Cardiac fibroblast (primary cell): ENCODE measurements at regions not wholly inside any gene's neighbourhood (a gene's known extent, or its start where the extent isn't known, plus 50 kb on each side); places are given as distances from the start of the nearest gene placed in this dataset.
"Not testable (repeated sequence)": the region's sequence is repeated elsewhere in the genome, so short reads cannot be mapped to it uniquely, and the experiment has no call there.

Source experiments
- DNase-seq, 2 donors: peaks; one replicate each; pipeline versions ENCODE4 v3.0.0 to v3.0.0-alpha.2; 2010; ENCODE audit warnings: low read depth in 2 of 2
- H3K4me3 ChIP-seq, 2 donors: replicated peaks in 1 of 2; 1 replicate in 1 of 2; 2 replicates in 1 of 2; pipeline ENCODE4 v1.5.1; 2011; ENCODE audit warnings: low read depth in 2 of 2, low read length in 2 of 2, mild to moderate bottlenecking in 2 of 2, moderate library complexity in 1 of 2
- TF ChIP-seq, protein P1 (sequence below): IDR thresholded peaks from one replicate; pipeline ENCODE4 v1.5.1; 2011; ENCODE audit warnings: low read depth, mild to moderate bottlenecking, low read length, inconsistent platforms

GRCh38 chr5:82544004-82544403 is 265.9 kb upstream of the RPS23 start:
- TF ChIP-seq, protein P1, sequence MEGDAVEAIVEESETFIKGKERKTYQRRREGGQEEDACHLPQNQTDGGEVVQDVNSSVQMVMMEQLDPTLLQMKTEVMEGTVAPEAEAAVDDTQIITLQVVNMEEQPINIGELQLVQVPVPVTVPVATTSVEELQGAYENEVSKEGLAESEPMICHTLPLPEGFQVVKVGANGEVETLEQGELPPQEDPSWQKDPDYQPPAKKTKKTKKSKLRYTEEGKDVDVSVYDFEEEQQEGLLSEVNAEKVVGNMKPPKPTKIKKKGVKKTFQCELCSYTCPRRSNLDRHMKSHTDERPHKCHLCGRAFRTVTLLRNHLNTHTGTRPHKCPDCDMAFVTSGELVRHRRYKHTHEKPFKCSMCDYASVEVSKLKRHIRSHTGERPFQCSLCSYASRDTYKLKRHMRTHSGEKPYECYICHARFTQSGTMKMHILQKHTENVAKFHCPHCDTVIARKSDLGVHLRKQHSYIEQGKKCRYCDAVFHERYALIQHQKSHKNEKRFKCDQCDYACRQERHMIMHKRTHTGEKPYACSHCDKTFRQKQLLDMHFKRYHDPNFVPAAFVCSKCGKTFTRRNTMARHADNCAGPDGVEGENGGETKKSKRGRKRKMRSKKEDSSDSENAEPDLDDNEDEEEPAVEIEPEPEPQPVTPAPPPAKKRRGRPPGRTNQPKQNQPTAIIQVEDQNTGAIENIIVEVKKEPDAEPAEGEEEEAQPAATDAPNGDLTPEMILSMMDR: no peak
- no peak overlapping the region for H3K4me3 ChIP-seq
- DNase-seq: no peak

- TF ChIP-seq, protein P1: no peak
- no peak for DNase-seq
- H3K4me3 ChIP-seq: no peak overlapping the region
Observed at GRCh38 chr5:82540301-82540700, 262.1 kb upstream of the RPS23 start.

- DNase-seq: peak; percentile 25 to 91
- no peak overlapping the region for H3K4me3 ChIP-seq
- TF ChIP-seq, protein P1: no peak
Observed at GRCh38 chr5:82538339-82539034, 260.3 kb upstream of the RPS23 start.

DNA sequence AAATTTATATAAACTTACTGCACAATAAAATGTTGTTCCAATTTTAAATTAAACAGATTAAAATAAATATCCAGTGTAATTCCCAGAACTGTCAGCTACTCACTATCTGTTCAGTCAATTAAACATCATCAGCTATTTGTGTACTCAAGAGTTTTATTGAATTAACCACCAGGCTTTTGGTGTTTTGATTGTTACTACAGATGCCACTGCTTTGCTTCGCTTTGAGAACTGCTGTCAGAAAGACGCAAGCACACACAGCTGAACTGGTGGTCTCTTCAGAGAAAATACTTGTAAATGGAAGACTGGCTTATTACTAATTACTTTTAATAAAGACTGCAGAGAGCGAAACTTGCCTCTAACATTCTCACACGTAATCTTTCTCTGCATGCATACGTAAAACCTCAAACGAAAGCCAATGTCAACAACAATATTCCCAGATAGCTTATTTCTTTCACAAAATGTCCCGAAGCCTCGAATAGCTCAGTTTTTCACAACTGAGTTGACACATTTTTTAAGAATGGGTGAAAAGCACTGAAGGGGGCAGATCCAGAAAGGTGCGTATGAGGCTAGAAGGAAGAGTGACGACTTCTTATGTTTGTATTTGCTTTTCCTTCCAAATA is 259.6 kb upstream of the RPS23 start:
- no peak overlapping the region for H3K4me3 ChIP-seq
- TF ChIP-seq, protein P1: no peak
- peak; percentile 22 to 52 for DNase-seq

DNA sequence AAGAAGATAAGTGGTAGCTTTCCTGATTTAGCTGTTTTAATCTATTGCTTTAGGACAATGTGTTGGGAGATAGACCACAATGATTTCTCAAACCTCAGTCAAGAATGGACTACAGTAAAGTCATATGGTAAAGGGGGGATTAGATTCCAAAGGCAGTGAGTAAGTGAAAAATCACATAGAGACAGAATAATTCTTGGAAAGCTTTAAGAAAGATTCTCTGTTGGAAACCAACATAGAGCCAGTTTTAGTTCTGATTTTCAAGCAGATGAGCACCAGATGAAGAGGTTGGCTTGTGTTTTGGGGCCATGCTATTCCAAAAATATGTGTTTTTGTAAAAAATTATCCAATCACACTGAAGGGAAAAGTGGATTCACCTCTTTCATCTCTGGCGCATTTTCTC is 256.8 kb upstream of the RPS23 start:
- TF ChIP-seq, protein P1: no peak
- H3K4me3 ChIP-seq: no peak overlapping the region
- no peak for DNase-seq

DNA sequence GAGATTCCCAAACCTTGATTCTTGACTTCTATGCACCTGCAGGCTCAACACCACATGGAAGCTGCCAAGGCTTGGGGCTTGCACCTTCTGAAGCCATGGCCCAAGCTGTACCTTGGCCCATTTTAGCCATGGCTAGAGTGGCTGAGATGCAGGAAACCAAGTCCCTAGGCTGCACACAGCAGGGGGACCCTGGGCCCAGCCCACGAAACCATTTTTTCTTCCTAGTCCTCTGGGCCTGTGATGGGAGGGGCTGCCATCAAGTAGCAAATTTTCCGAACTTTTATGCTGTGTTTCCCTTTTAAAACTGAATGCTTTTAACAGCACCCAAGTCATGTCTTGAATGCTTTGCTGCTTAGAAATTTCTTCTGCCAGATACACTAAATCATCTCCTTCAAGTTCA is 253.9 kb upstream of the RPS23 start:
- not testable (repeated sequence) for DNase-seq, H3K4me3 ChIP-seq

DNA sequence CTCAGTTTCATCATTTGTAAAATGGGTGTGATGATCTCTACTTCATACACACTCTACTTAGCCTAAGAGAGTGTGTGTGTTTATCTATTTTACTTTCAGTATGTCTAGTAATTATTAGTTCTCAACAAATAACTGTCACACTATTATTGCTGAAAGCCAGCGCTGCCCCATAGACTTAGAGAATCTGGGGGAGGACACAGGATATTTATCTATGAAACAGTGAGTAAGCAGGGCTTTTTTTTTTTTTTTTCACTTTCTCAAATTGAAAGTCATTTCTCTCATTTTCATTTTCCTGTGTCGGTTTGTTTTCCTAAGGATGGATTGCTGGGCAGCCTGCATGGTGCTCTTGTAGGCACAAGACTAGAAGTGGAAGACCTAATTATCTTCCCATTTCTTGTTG is 248.4 kb upstream of the RPS23 start:
- TF ChIP-seq, protein P1: no peak
- peak in 1 of 2 donors; percentile 24 for DNase-seq
- H3K4me3 ChIP-seq: no peak overlapping the region
